Naive thymus-derived CD8-positive, alpha-beta T cell (primary cell): ENCODE measurements at regions not wholly inside any gene's neighbourhood (a gene's known extent, or its start where the extent isn't known, plus 50 kb on each side); places are given as distances from the start of the nearest gene placed in this dataset.

Source experiments
- ATAC-seq, 2 donors: fragments of 150-1000 bp; cut with Tn5 transposase in 1 of 2; sonication (Bioruptor Pico), chemical (Tn5 transposase) in 1 of 2; 1 replicate in 1 of 2; 2 replicates in 1 of 2; pipeline ENCODE4 v1.10.0; 2021; ENCODE audit warnings: mild to moderate bottlenecking in 2 of 2, moderate library complexity in 2 of 2
- POLR2A ChIA-PET: fragments of 350-600 bp; sonication (Branson Sonifier 250); formaldehyde crosslinking; loops from one replicate; lab custom pipeline; 2021; ENCODE audit warnings: antibody characterized with exemption; lab: Charles Lee
- DNase-seq, 10 donors: peaks; one replicate each; pipeline versions ENCODE4 v3.0.0 to v3.0.0-alpha.2; 2020 to 2022
- H3K27ac Mint-ChIP-seq, 10 donors: one replicate each; pipeline ENCODE4 v1.8.0; 2020 to 2022; ENCODE audit warnings: mild to moderate bottlenecking in 10 of 10, mixed read lengths in 10 of 10, moderate library complexity in 4 of 10, inconsistent platforms in 1 of 10
- H3K27me3 Mint-ChIP-seq, 5 donors: one replicate each; pipeline ENCODE4 v1.8.0; 2021 to 2022; ENCODE audit warnings: mixed read lengths in 5 of 5
- H3K36me3 Mint-ChIP-seq, 3 donors: one replicate each; pipeline ENCODE4 v1.8.0; 2020 to 2022; ENCODE audit warnings: mixed read lengths in 3 of 3, mild to moderate bottlenecking in 2 of 3, inconsistent platforms in 1 of 3
- H3K4me1 Mint-ChIP-seq, 4 donors: one replicate each; pipeline ENCODE4 v1.8.0; 2021 to 2022; ENCODE audit warnings: mixed read lengths in 4 of 4
- H3K4me3 Mint-ChIP-seq, 10 donors: one replicate each; pipeline ENCODE4 v1.8.0; 2020 to 2022; ENCODE audit warnings: mild to moderate bottlenecking in 10 of 10, mixed read lengths in 10 of 10, moderate library complexity in 6 of 10, inconsistent platforms in 1 of 10
- H3K9me3 Mint-ChIP-seq, 9 donors: one replicate each; pipeline ENCODE4 v1.8.0; 2020 to 2022; ENCODE audit warnings: mixed read lengths in 9 of 9, mild to moderate bottlenecking in 3 of 9, inconsistent platforms in 1 of 9, moderate library complexity in 1 of 9

- H3K4me3 Mint-ChIP-seq: no peak overlapping the region
- DNase-seq (no peak), ATAC-seq (no peak)
- POLR2A ChIA-PET: no interaction called here
- H3K36me3 Mint-ChIP-seq: peaks cover 0 to 14% (median 0%) of the 10 kb centered on the region in 3 donors
- peaks cover 7 to 25% (median 15%) of the 10 kb centered on the region in 9 donors for H3K9me3 Mint-ChIP-seq
- no peaks in the 10 kb centered on the region for H3K27me3 Mint-ChIP-seq
- no peak overlapping the region for H3K27ac Mint-ChIP-seq
- no peaks in the 10 kb centered on the region for H3K4me1 Mint-ChIP-seq
Observed at GRCh38 chr17:71208111-71208704, 912.6 kb upstream of the SOX9 start.

- no peak overlapping the region for H3K4me3 Mint-ChIP-seq
Observed at GRCh38 chr17:71213936-71214335, 906.9 kb upstream of the SOX9 start.

GRCh38 chr17:71217769-71218168 lies 903.1 kb upstream of the SOX9 start:
- peaks cover 0 to 3% (median 0%) of the 10 kb centered on the region in 5 donors for H3K27me3 Mint-ChIP-seq
- POLR2A ChIA-PET: no interaction called here
- peaks cover 0 to 15% (median 0%) of the 10 kb centered on the region in 3 donors for H3K36me3 Mint-ChIP-seq
- H3K4me1 Mint-ChIP-seq: no peaks in the 10 kb centered on the region
- H3K4me3 Mint-ChIP-seq: no peak overlapping the region
- no peak for DNase-seq
- H3K27ac Mint-ChIP-seq: no peak overlapping the region
- peaks cover 7 to 29% (median 13%) of the 10 kb centered on the region in 9 donors for H3K9me3 Mint-ChIP-seq
- ATAC-seq: no peak

More at GRCh38 chr17:71213936-71214335, 906.9 kb upstream of the SOX9 start:
- peaks cover 14 to 40% (median 19%) of the 10 kb centered on the region in 9 donors for H3K9me3 Mint-ChIP-seq
- no peaks in the 10 kb centered on the region for H3K27me3 Mint-ChIP-seq
- no peak for ATAC-seq
- peaks cover 0 to 25% (median 0%) of the 10 kb centered on the region in 3 donors for H3K36me3 Mint-ChIP-seq
- no peak for DNase-seq
- POLR2A ChIA-PET: no interaction called here
- H3K27ac Mint-ChIP-seq: no peak overlapping the region
- H3K4me1 Mint-ChIP-seq: no peaks in the 10 kb centered on the region

GRCh38 chr17:71224824-71225575 lies 895.8 kb upstream of the SOX9 start:
- DNase-seq: no peak
- H3K4me1 Mint-ChIP-seq: no peaks in the 10 kb centered on the region
- ATAC-seq: no peak
- H3K9me3 Mint-ChIP-seq: peaks cover 0 to 9% (median 2%) of the 10 kb centered on the region in 9 donors
- H3K4me3 Mint-ChIP-seq: no peak overlapping the region
- no peaks in the 10 kb centered on the region for H3K36me3 Mint-ChIP-seq
- POLR2A ChIA-PET: no interaction called here
- H3K27me3 Mint-ChIP-seq: peaks cover 0 to 3% (median 0%) of the 10 kb centered on the region in 5 donors
- no peak overlapping the region for H3K27ac Mint-ChIP-seq

GRCh38 chr17:71227841-71228240 lies 893.0 kb upstream of the SOX9 start:
- ATAC-seq: no peak

GRCh38 chr17:71229070-71229469 lies 891.8 kb upstream of the SOX9 start:
- Mint-ChIP-seq H3K4me1 (no peaks in the 10 kb centered on the region), H3K4me3 (no peak overlapping the region), H3K27me3 (no peaks in the 10 kb centered on the region), H3K27ac (no peak overlapping the region), H3K36me3 (no peaks in the 10 kb centered on the region), H3K9me3 (peaks cover 0 to 21% (median 5%) of the 10 kb centered on the region in 9 donors)
- DNase-seq: no peak
- no peak for ATAC-seq
- POLR2A ChIA-PET: no interaction called here

More at GRCh38 chr17:71227841-71228240, 893.0 kb upstream of the SOX9 start:
- no peak overlapping the region for H3K4me3 Mint-ChIP-seq
- H3K27me3 Mint-ChIP-seq: no peaks in the 10 kb centered on the region
- H3K4me1 Mint-ChIP-seq: no peaks in the 10 kb centered on the region
- H3K9me3 Mint-ChIP-seq: peaks cover 0 to 21% (median 2%) of the 10 kb centered on the region in 9 donors
- POLR2A ChIA-PET: no interaction called here
- DNase-seq: no peak
- H3K36me3 Mint-ChIP-seq: no peaks in the 10 kb centered on the region
- H3K27ac Mint-ChIP-seq: no peak overlapping the region

GRCh38 chr17:71232801-71233559 lies 887.8 kb upstream of the SOX9 start:
- H3K36me3 Mint-ChIP-seq: no peaks in the 10 kb centered on the region
- POLR2A ChIA-PET: no interaction called here
- H3K27me3 Mint-ChIP-seq: no peaks in the 10 kb centered on the region
- no peak overlapping the region for H3K4me3 Mint-ChIP-seq
- H3K27ac Mint-ChIP-seq: no peak overlapping the region
- peaks cover 0 to 15% (median 5%) of the 10 kb centered on the region in 9 donors for H3K9me3 Mint-ChIP-seq
- no peaks in the 10 kb centered on the region for H3K4me1 Mint-ChIP-seq
- ATAC-seq: no peak
- no peak for DNase-seq

GRCh38 chr17:71234349-71234748 lies 886.5 kb upstream of the SOX9 start:
- Mint-ChIP-seq H3K9me3 (peaks cover 0 to 15% (median 4%) of the 10 kb centered on the region in 9 donors), H3K27ac (no peak overlapping the region), H3K4me3 (no peak overlapping the region), H3K27me3 (no peaks in the 10 kb centered on the region), H3K4me1 (no peaks in the 10 kb centered on the region), H3K36me3 (no peaks in the 10 kb centered on the region)
- POLR2A ChIA-PET: no interaction called here
- ATAC-seq (no peak), DNase-seq (no peak)

GRCh38 chr17:71237903-71238538 lies 882.8 kb upstream of the SOX9 start:
- ATAC-seq (no peak), DNase-seq (no peak)
- Mint-ChIP-seq H3K27ac (no peak overlapping the region), H3K27me3 (no peaks in the 10 kb centered on the region), H3K4me1 (no peaks in the 10 kb centered on the region), H3K36me3 (no peaks in the 10 kb centered on the region), H3K4me3 (no peak overlapping the region), H3K9me3 (peaks cover 0 to 4% (median 2%) of the 10 kb centered on the region in 9 donors)
- POLR2A ChIA-PET: no interaction called here

GRCh38 chr17:71247441-71248015 lies 873.3 kb upstream of the SOX9 start:
- Mint-ChIP-seq H3K27ac (no peak overlapping the region), H3K4me1 (no peaks in the 10 kb centered on the region), H3K36me3 (no peaks in the 10 kb centered on the region), H3K4me3 (no peak overlapping the region), H3K27me3 (no peaks in the 10 kb centered on the region), H3K9me3 (peaks cover 0 to 18% (median 6%) of the 10 kb centered on the region in 9 donors)
- no peak for ATAC-seq
- POLR2A ChIA-PET: no interaction called here
- DNase-seq: no peak

- ATAC-seq (no peak), DNase-seq (no peak)
- H3K36me3 Mint-ChIP-seq: no peaks in the 10 kb centered on the region
- H3K27me3 Mint-ChIP-seq: no peaks in the 10 kb centered on the region
- POLR2A ChIA-PET: no interaction called here
- no peak overlapping the region for H3K4me3 Mint-ChIP-seq
- no peaks in the 10 kb centered on the region for H3K4me1 Mint-ChIP-seq
- H3K9me3 Mint-ChIP-seq: peaks cover 0 to 12% (median 2%) of the 10 kb centered on the region in 9 donors
- H3K27ac Mint-ChIP-seq: no peak overlapping the region
Observed at GRCh38 chr17:71251276-71251675, 869.5 kb upstream of the SOX9 start.

- ATAC-seq (no peak), DNase-seq (no peak)
- Mint-ChIP-seq H3K36me3 (no peaks in the 10 kb centered on the region), H3K27me3 (no peaks in the 10 kb centered on the region), H3K4me3 (no peak overlapping the region), H3K9me3 (peaks cover 0 to 13% (median 3%) of the 10 kb centered on the region in 9 donors), H3K27ac (no peak overlapping the region), H3K4me1 (no peaks in the 10 kb centered on the region)
- POLR2A ChIA-PET: no interaction called here
Observed at GRCh38 chr17:71251951-71252350, 868.9 kb upstream of the SOX9 start.
